Natural killer cell (primary cell): ENCODE measurements at regions not wholly inside any gene's neighbourhood (a gene's known extent, or its start where the extent isn't known, plus 50 kb on each side); places are given as distances from the start of the nearest gene placed in this dataset.

Experiments
- ATAC-seq, 3 donors: fragments of 150-1000 bp in 2 of 3; fragments of 200-7000 bp in 1 of 3; cut with Tn5 transposase; 1 replicate in 1 of 3; 2 replicates in 2 of 3; pipeline ENCODE4 v1.10.0; 2021; ENCODE audit warnings: mild to moderate bottlenecking in 2 of 3, moderate library complexity in 2 of 3
- DNase-seq, 2 donors: peaks; one replicate each; pipeline versions ENCODE4 v3.0.0 to v3.0.0-alpha.2; 2013 to 2021; ENCODE audit warnings: mixed read lengths in 1 of 2
- H3K27ac ChIP-seq: one replicate; pipeline ENCODE4 v1.5.1; 2013; ENCODE audit warnings: mild to moderate bottlenecking, low read length
- H3K27me3 ChIP-seq: one replicate; pipeline ENCODE4 v1.6.1; 2013; ENCODE audit warnings: low read length; ENCODE audit not compliant: control insufficient read depth, insufficient read depth
- H3K36me3 ChIP-seq: one replicate; pipeline ENCODE4 v1.6.1; 2013; ENCODE audit warnings: low read length; ENCODE audit not compliant: control insufficient read depth, insufficient read depth
- H3K4me1 ChIP-seq: one replicate; pipeline ENCODE4 v1.6.1; 2013; ENCODE audit warnings: low read length; ENCODE audit not compliant: control insufficient read depth, insufficient read depth
- H3K4me3 ChIP-seq: one replicate; pipeline ENCODE4 v1.5.1; 2013; ENCODE audit warnings: low read length
- H3K9me3 ChIP-seq: one replicate; pipeline ENCODE4 v1.6.1; 2013; ENCODE audit warnings: low read length; ENCODE audit not compliant: control insufficient read depth, insufficient read depth
- H3K27ac Mint-ChIP-seq, 2 donors: one replicate each; pipeline ENCODE4 v1.8.0; 2022; ENCODE audit warnings: mild to moderate bottlenecking in 2 of 2, mixed read lengths in 2 of 2, moderate library complexity in 1 of 2
- H3K27me3 Mint-ChIP-seq, 2 donors: one replicate each; pipeline ENCODE4 v1.8.0; 2022; ENCODE audit warnings: low read depth in 2 of 2, mixed read lengths in 2 of 2
- H3K36me3 Mint-ChIP-seq: one replicate; pipeline ENCODE4 v1.8.0; 2022; ENCODE audit warnings: mixed read lengths
- H3K4me1 Mint-ChIP-seq, 2 donors: one replicate each; pipeline ENCODE4 v1.8.0; 2022; ENCODE audit warnings: mixed read lengths in 2 of 2
- H3K4me3 Mint-ChIP-seq: one replicate; pipeline ENCODE4 v1.8.0; 2022; ENCODE audit warnings: mild to moderate bottlenecking, moderate library complexity, mixed read lengths
- H3K9me3 Mint-ChIP-seq, 2 donors: one replicate each; pipeline ENCODE4 v1.8.0; 2022; ENCODE audit warnings: mixed read lengths in 2 of 2
- WGBS: methylation state at CpG from one replicate; pipeline ENCODE4 v1.1.7; 2013; ENCODE audit warnings: missing lambda C conversion rate; ENCODE audit not compliant: insufficient coverage; 5-methylcytosine and 5-hydroxymethylcytosine counted together
- intact Hi-C: fragments of 100-400 bp; cut with micrococcal nuclease; formaldehyde crosslinking; loops from one replicate; pipeline ENCODE4 v1.14.2; 2022
- TF ChIP-seq, protein P1 (sequence below): fragments of 200-600 bp; IDR thresholded peaks from one replicate; pipeline ENCODE4 v1.8.0; 2022; ENCODE audit warnings: antibody characterized with exemption

- WGBS, result 42% methylated on average over 7 of the region's 7 CpGs
- Histone ChIP-seq H3K27me3 (no peaks in the 10 kb centered on the region), H3K4me1 (no peaks in the 10 kb centered on the region), H3K36me3 (no peaks in the 10 kb centered on the region), H3K27ac (no peak overlapping the region), H3K9me3 (no peaks in the 10 kb centered on the region), H3K4me3 (no peak overlapping the region)
- Mint-ChIP-seq H3K27ac (no peak overlapping the region), H3K4me1 (peaks cover 0 to 5% of the 10 kb centered on the region in 2 donors), H3K27me3 (peaks cover 9 to 29% of the 10 kb centered on the region in 2 donors), H3K9me3 (no peaks in the 10 kb centered on the region), H3K4me3 (no peak overlapping the region), H3K36me3 (no peaks in the 10 kb centered on the region)
- TF ChIP-seq, protein P1, sequence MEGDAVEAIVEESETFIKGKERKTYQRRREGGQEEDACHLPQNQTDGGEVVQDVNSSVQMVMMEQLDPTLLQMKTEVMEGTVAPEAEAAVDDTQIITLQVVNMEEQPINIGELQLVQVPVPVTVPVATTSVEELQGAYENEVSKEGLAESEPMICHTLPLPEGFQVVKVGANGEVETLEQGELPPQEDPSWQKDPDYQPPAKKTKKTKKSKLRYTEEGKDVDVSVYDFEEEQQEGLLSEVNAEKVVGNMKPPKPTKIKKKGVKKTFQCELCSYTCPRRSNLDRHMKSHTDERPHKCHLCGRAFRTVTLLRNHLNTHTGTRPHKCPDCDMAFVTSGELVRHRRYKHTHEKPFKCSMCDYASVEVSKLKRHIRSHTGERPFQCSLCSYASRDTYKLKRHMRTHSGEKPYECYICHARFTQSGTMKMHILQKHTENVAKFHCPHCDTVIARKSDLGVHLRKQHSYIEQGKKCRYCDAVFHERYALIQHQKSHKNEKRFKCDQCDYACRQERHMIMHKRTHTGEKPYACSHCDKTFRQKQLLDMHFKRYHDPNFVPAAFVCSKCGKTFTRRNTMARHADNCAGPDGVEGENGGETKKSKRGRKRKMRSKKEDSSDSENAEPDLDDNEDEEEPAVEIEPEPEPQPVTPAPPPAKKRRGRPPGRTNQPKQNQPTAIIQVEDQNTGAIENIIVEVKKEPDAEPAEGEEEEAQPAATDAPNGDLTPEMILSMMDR, result no peak
- intact Hi-C loops, result no loop called here
- no peak for DNase-seq
- ATAC-seq, result no peak
These were observed 187.4 kb upstream of the NAV2 start for GRCh38 chr11:19525276-19525675.

GRCh38 chr11:19524171-19524671 lies 188.4 kb upstream of the NAV2 start:
- Mint-ChIP-seq H3K27ac (no peak overlapping the region), H3K9me3 (no peaks in the 10 kb centered on the region), H3K27me3 (peaks cover 9 to 29% of the 10 kb centered on the region in 2 donors), H3K36me3 (no peaks in the 10 kb centered on the region), H3K4me3 (no peak overlapping the region), H3K4me1 (peaks cover 0 to 5% of the 10 kb centered on the region in 2 donors)
- H3K4me3 ChIP-seq, result no peak overlapping the region
- TF ChIP-seq, protein P1, result no peak
- intact Hi-C loops, result no loop called here
- no peak overlapping the region for H3K27ac ChIP-seq
- WGBS, result 67% methylated on average over 8 of the region's 8 CpGs
- ATAC-seq, result no peak
- H3K4me1 ChIP-seq, result no peaks in the 10 kb centered on the region
- H3K9me3 ChIP-seq, result no peaks in the 10 kb centered on the region
- no peaks in the 10 kb centered on the region for H3K36me3 ChIP-seq
- DNase-seq, result no peak
- no peaks in the 10 kb centered on the region for H3K27me3 ChIP-seq

GRCh38 chr11:19520681-19521080 lies 192.0 kb upstream of the NAV2 start:
- no peaks in the 10 kb centered on the region for H3K36me3 Mint-ChIP-seq
- peaks cover 8 to 33% of the 10 kb centered on the region in 2 donors for H3K27me3 Mint-ChIP-seq
- Histone ChIP-seq H3K36me3 (no peaks in the 10 kb centered on the region), H3K4me1 (no peaks in the 10 kb centered on the region), H3K27me3 (no peaks in the 10 kb centered on the region), H3K9me3 (no peaks in the 10 kb centered on the region), H3K27ac (no peak overlapping the region), H3K4me3 (no peak overlapping the region)
- 77% methylated on average over 5 of the region's 5 CpGs for WGBS
- peaks cover 0 to 5% of the 10 kb centered on the region in 2 donors for H3K4me1 Mint-ChIP-seq
- ATAC-seq (no peak), DNase-seq (no peak)
- no peak overlapping the region for H3K27ac Mint-ChIP-seq
- TF ChIP-seq, protein P1, result no peak
- intact Hi-C loops, result no loop called here
- no peak overlapping the region for H3K4me3 Mint-ChIP-seq
- no peaks in the 10 kb centered on the region for H3K9me3 Mint-ChIP-seq

GRCh38 chr11:19519912-19520641 lies 192.6 kb upstream of the NAV2 start:
- Mint-ChIP-seq H3K36me3 (no peaks in the 10 kb centered on the region), H3K27ac (no peak overlapping the region), H3K9me3 (no peaks in the 10 kb centered on the region), H3K27me3 (peaks cover 10 to 36% of the 10 kb centered on the region in 2 donors), H3K4me1 (peaks cover 0 to under 1% of the 10 kb centered on the region in 2 donors), H3K4me3 (no peak overlapping the region)
- Histone ChIP-seq H3K27me3 (no peaks in the 10 kb centered on the region), H3K9me3 (no peaks in the 10 kb centered on the region), H3K4me3 (no peak overlapping the region), H3K27ac (no peak overlapping the region), H3K4me1 (no peaks in the 10 kb centered on the region), H3K36me3 (no peaks in the 10 kb centered on the region)
- WGBS, result 79% methylated on average over 8 of the region's 8 CpGs
- no peak for ATAC-seq
- DNase-seq, result no peak
- TF ChIP-seq, protein P1, result no peak
- intact Hi-C loops, result no loop called here
